Transverse colon (tissue), 4 donors: ENCODE measurements at regions not wholly inside any gene's neighbourhood (a gene's known extent, or its start where the extent isn't known, plus 50 kb on each side); places are given as distances from the start of the nearest gene placed in this dataset.
A peak's percentile ranks its signal among the peaks of the same experiment; 100 is the strongest.

Source experiments
- DNase-seq: peaks from one replicate; pipeline ENCODE4 v3.0.0-alpha.2; 2019
- H3K27ac ChIP-seq, 4 donors: fragments of 200-600 bp; sonication (generic); 2 replicates each; pipeline ENCODE4 v1.5.1; 2016 to 2018; ENCODE audit warnings: inconsistent platforms in 4 of 4
- H3K27me3 ChIP-seq: fragments of 200-600 bp; sonication (generic); 2 replicates; pipeline ENCODE4 v1.5.1; 2017; ENCODE audit warnings: inconsistent platforms
- H3K36me3 ChIP-seq, 4 donors: fragments of 200-600 bp; sonication (generic); 2 replicates each; pipeline ENCODE4 v1.5.1; 2017 to 2019; ENCODE audit warnings: inconsistent platforms in 4 of 4
- H3K4me1 ChIP-seq, 4 donors: fragments of 200-600 bp; sonication (generic); 2 replicates each; pipeline ENCODE4 v1.5.1; 2017 to 2020; ENCODE audit warnings: inconsistent platforms in 4 of 4
- H3K4me3 ChIP-seq, 4 donors: fragments of 200-600 bp; sonication (generic); 1 replicate in 1 of 4; 2 replicates in 3 of 4; pipeline versions ENCODE4 v1.5.1 to v1.6.1; 2017 to 2019; ENCODE audit warnings: inconsistent platforms in 4 of 4
- H3K9me3 ChIP-seq, 2 donors: fragments of 200-600 bp; sonication (generic); 2 replicates each; pipeline ENCODE4 v1.5.1; 2017 to 2019; ENCODE audit warnings: inconsistent platforms in 2 of 2
- EP300 ChIP-seq: sonication (generic); formaldehyde crosslinking; IDR thresholded peaks from one replicate; pipeline ENCODE4 v1.6.1; 2017; ENCODE audit warnings: antibody characterized with exemption, low read depth
- POLR2A ChIP-seq: fragments of 450-650 bp; IDR thresholded peaks from one replicate; pipeline ENCODE4 v1.6.1; 2016; ENCODE audit warnings: antibody characterized with exemption, mild to moderate bottlenecking, moderate library complexity
- POLR2AphosphoS5 ChIP-seq, 3 donors: sonication (generic); formaldehyde crosslinking; IDR thresholded peaks; one replicate each; pipeline ENCODE4 v1.6.1; 2016; ENCODE audit warnings: antibody characterized with exemption in 3 of 3
- WGBS, 2 donors: methylation state at CpG; one replicate each; pipeline ENCODE4 v1.1.5; 2018; ENCODE audit warnings: low coverage in 1 of 2; 5-methylcytosine and 5-hydroxymethylcytosine counted together
- in situ Hi-C, 4 donors: fragments of 200-750 bp; cut with MboI; loops; one replicate each; pipeline versions ENCODE4 v1.15.0 to v1.15.1; 2017; ENCODE audit warnings: low sequenced_read_pairs in 3 of 4, low pct_ligation_motif_present in 1 of 4, low pct_unique_long_range_greater_than_20kb in 1 of 4
- intact Hi-C: fragments of 100-400 bp; cut with DNase I; formaldehyde crosslinking; loops from one replicate; pipeline ENCODE4 v1.15.1; 2023; ENCODE audit warnings: low total_unique reads
- TF ChIP-seq, protein P1 (sequence below), 5 experiments: fragments of 200-600 bp in 3 of 5; fragments of 450-650 bp in 2 of 5; sonication (generic) in 3 of 5; IDR thresholded peaks; 1 replicate in 2 of 5; 2 replicates in 3 of 5; pipeline ENCODE4 v1.5.1; 2016 to 2017; ENCODE audit warnings: antibody characterized with exemption in 5 of 5, inconsistent platforms in 3 of 5, mild to moderate bottlenecking in 2 of 5, moderate library complexity in 1 of 5

DNA sequence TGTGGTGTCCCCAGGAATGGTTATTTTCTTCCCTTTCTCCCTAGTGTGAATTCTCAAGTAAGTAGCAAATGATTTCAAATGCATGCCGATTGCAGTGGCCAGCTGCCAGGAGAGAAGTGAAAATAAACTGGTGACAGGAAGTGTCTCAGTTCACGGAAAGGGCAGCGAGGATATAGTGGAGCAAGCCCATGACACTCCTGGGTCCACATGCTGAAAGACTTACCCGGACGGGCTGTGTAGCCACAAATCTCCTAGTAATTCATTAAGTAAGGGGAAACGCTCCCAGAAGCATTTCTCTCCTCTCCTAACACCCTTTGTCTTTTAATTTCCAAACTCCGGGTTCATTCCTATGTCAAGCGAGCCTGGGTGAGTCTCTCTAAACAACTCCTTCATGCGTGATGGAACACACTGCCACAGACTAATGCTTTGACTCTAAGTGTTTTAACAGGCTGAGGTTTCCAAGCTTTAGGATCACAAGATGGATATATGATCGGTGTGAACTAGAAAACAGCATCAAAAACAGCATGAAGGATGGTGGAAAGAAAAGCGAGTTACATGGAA, 125.6 kb downstream of the CYP26A1 start:
- in situ Hi-C loops: no loop called here
- H3K4me3 ChIP-seq: peak overlapping the region in 3 of 4 donors; percentile 10 to 37 (median 19)
- peak; percentile 74 for DNase-seq
- H3K4me1 ChIP-seq: peaks cover 0 to 16% (median 4%) of the 10 kb centered on the region in 4 donors
- H3K36me3 ChIP-seq: no peaks in the 10 kb centered on the region
- TF ChIP-seq, protein P1, sequence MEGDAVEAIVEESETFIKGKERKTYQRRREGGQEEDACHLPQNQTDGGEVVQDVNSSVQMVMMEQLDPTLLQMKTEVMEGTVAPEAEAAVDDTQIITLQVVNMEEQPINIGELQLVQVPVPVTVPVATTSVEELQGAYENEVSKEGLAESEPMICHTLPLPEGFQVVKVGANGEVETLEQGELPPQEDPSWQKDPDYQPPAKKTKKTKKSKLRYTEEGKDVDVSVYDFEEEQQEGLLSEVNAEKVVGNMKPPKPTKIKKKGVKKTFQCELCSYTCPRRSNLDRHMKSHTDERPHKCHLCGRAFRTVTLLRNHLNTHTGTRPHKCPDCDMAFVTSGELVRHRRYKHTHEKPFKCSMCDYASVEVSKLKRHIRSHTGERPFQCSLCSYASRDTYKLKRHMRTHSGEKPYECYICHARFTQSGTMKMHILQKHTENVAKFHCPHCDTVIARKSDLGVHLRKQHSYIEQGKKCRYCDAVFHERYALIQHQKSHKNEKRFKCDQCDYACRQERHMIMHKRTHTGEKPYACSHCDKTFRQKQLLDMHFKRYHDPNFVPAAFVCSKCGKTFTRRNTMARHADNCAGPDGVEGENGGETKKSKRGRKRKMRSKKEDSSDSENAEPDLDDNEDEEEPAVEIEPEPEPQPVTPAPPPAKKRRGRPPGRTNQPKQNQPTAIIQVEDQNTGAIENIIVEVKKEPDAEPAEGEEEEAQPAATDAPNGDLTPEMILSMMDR (IDR thresholded peaks at IDR 0.05): no peak
- TF ChIP-seq EP300 (no peak), POLR2AphosphoS5 (IDR thresholded peaks at IDR 0.05) (no peak), POLR2A (no peak)
- intact Hi-C loops: no loop called here
- 16 to 21% methylated on average over 9 to 11 of the region's 11 CpGs for WGBS, 2 donors
- no peaks in the 10 kb centered on the region for H3K9me3 ChIP-seq
- H3K27me3 ChIP-seq: no peaks in the 10 kb centered on the region
- H3K27ac ChIP-seq: peak overlapping the region in 2 of 4 donors; percentile 14 to 67

DNA sequence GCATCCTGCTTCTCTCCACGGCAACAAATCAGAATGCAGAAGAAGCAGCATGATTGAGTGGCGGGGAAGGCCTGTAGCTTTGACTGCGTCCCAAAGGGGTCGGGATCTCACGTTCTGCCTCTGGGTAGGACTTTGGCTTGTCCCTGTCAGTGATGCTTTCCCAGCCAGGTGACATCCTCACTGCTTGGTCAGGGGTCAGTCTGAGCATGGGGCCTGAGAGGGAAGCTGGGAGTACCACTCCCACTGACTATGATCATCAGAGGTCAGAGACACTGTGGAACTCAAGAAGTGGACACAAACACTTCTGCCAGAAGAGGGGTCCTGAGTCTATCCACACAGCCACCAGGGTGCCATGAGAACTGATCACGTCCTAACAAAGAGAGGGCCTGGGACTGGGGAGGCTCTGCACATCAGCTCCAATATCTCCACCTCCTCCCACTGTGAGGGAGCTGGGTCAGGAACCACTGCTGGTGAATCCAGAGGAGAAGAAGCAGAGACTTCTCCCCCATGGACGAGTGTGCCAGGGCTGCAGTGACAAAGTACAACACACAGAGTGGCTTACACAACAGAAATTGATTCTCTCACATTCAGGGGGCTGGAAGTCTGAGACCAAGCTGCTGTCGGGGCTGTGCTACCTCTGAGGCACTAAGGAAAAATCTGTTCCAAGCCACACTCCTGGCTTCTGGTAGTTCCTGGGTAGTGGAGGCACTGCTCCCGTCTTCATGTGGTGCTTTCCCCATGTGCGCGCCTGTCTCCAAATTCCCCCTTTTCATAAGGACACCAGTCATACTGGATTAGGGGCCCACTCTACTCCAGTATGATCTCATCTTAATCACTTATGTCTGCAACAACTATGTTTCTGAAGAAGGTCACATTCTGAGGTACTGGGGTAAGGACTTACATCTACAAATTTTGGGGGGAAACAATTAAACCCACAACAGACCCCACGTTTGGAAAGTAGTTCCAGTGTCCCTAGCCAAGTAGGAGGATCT, 131.1 kb downstream of the CYP26A1 start:
- no peak overlapping the region for H3K27ac ChIP-seq
- no peak for DNase-seq
- H3K9me3 ChIP-seq: no peaks in the 10 kb centered on the region
- no peaks in the 10 kb centered on the region for H3K27me3 ChIP-seq
- WGBS, 2 donors: 60 to 79% methylated on average over 1 to 12 of the region's 12 CpGs
- TF ChIP-seq, protein P1 (IDR thresholded peaks at IDR 0.05): no peak
- TF ChIP-seq EP300 (no peak), POLR2AphosphoS5 (IDR thresholded peaks at IDR 0.05) (no peak), POLR2A (no peak)
- H3K4me1 ChIP-seq: no peaks in the 10 kb centered on the region
- H3K36me3 ChIP-seq: no peaks in the 10 kb centered on the region
- no peak overlapping the region for H3K4me3 ChIP-seq
- in situ Hi-C loops: no loop called here
- intact Hi-C loops: no loop called here

DNA sequence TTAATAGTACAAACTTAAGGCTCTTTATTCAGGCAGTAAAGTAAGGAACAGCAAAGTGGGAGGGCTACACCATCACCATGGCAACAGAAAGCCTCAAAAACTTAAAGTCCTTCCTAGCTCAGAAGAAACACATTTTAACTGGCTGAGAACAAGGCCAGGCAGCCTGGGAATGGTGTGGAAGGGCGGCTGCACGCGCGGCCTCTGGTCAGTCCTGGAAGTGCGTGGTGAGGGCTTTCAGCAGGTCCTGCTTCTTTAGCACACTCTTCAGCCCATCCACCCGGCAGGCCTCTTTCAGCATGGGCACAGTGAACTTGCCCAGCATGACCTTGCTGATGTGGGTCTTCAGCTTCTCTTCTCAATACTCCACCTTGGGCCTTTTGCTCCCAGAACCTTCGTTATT, 133.0 kb downstream of the CYP26A1 start:
- intact Hi-C loops: no loop called here
- H3K4me1 ChIP-seq: no peaks in the 10 kb centered on the region
- H3K4me3 ChIP-seq: no peak overlapping the region
- no peak for DNase-seq
- no peaks in the 10 kb centered on the region for H3K36me3 ChIP-seq
- H3K9me3 ChIP-seq: no peaks in the 10 kb centered on the region
- no peak for TF ChIP-seq POLR2AphosphoS5 (IDR thresholded peaks at IDR 0.05)
- no peaks in the 10 kb centered on the region for H3K27me3 ChIP-seq
- no peak overlapping the region for H3K27ac ChIP-seq
- in situ Hi-C loops: no loop called here
- 79 to 92% methylated on average over 4 to 7 of the region's 7 CpGs for WGBS, 2 donors

DNA sequence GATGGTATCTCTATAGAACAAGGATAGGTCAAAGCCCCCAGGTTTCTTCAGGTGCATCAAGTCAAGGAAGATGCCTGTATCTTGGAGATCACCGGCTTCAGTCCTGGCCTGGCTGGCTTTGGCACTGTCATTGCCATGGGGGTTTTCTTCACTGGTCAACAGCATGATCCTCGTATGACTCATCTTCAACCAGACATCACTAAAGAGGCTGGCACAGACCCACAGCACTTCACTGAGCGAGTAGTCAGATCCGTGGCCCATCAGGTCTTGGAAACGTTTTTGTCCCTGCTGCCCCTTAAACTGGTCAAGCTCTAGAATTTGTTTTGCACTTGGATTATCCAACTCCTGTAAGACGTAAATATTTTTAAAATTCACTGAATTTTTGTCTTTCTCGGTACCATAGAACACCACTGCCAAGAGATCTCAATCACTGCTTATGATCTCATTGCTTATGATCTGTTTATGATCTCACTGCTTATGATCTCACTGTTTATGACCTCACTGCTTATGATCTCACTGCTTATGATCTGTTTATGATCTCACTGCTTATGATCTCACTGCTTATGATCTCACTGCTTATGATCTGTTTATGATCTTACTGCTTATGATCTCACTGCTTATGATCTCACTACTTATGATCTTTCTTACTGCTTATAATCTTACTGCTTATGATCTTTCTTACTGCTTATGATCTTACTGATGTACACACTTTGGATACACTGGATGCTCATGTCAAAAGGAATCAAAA, 135.2 kb downstream of the CYP26A1 start:
- no peaks in the 10 kb centered on the region for H3K4me1 ChIP-seq

More for the DNA sequence above, 135.2 kb downstream of the CYP26A1 start:
- Histone ChIP-seq H3K27ac (no peak overlapping the region), H3K27me3 (no peaks in the 10 kb centered on the region), H3K4me3 (no peak overlapping the region), H3K36me3 (no peaks in the 10 kb centered on the region), H3K9me3 (no peaks in the 10 kb centered on the region)
- in situ Hi-C loops (no loop called here), intact Hi-C loops (no loop called here)
- TF ChIP-seq EP300 (no peak), POLR2A (no peak), POLR2AphosphoS5 (IDR thresholded peaks at IDR 0.05) (no peak)
- TF ChIP-seq, protein P1 (IDR thresholded peaks at IDR 0.05): no peak
- DNase-seq: no peak
- WGBS, 2 donors: 75 to 85% methylated on average over 5 to 7 of the region's 7 CpGs
